HG02623 (cell line): ENCODE measurements at regions not wholly inside any gene's neighbourhood (a gene's known extent, or its start where the extent isn't known, plus 50 kb on each side); places are given as distances from the start of the nearest gene placed in this dataset.
"Not testable (repeated sequence)": the region's sequence is repeated elsewhere in the genome, so short reads cannot be mapped to it uniquely, and the experiment has no call there.

Source experiments
- ATAC-seq: cut with Tn5 transposase; IDR thresholded peaks from one replicate; pipeline ENCODE4 v1.9.1; 2021; ENCODE audit warnings: moderate library complexity; ENCODE audit not compliant: unreplicated experiment

- ATAC-seq: not testable (repeated sequence)
Observed at GRCh38 chrX:35611562-35611961, 186.6 kb upstream of the MAGEB16 start.

GRCh38 chrX:35617836-35618235, 180.3 kb upstream of the MAGEB16 start:
- ATAC-seq: no peak

GRCh38 chrX:35622040-35622439, 176.1 kb upstream of the MAGEB16 start:
- no peak for ATAC-seq

- no peak for ATAC-seq
Observed at GRCh38 chrX:35622601-35623000, 175.5 kb upstream of the MAGEB16 start.

GRCh38 chrX:35625714-35626113, 172.4 kb upstream of the MAGEB16 start:
- no peak for ATAC-seq

GRCh38 chrX:35626124-35626523, 172.0 kb upstream of the MAGEB16 start:
- no peak for ATAC-seq

- ATAC-seq: not testable (repeated sequence)
Observed at GRCh38 chrX:35635971-35636370, 162.2 kb upstream of the MAGEB16 start.

GRCh38 chrX:35664833-35665232, 133.3 kb upstream of the MAGEB16 start:
- no peak for ATAC-seq

- no peak for ATAC-seq
Observed at GRCh38 chrX:35665311-35665710, 132.8 kb upstream of the MAGEB16 start.

- no peak for ATAC-seq
Observed at GRCh38 chrX:35670889-35671288, 127.3 kb upstream of the MAGEB16 start.

GRCh38 chrX:35675151-35675550, 123.0 kb upstream of the MAGEB16 start:
- no peak for ATAC-seq

GRCh38 chrX:35680940-35681346, 117.2 kb upstream of the MAGEB16 start:
- no peak for ATAC-seq

GRCh38 chrX:35682476-35682875, 115.7 kb upstream of the MAGEB16 start:
- no peak for ATAC-seq

- peak; percentile 64 for ATAC-seq
Observed at GRCh38 chrX:35696760-35697234, 101.3 kb upstream of the MAGEB16 start.

GRCh38 chrX:35699642-35700041, 98.5 kb upstream of the MAGEB16 start:
- no peak for ATAC-seq

GRCh38 chrX:35700121-35700520, 98.0 kb upstream of the MAGEB16 start:
- no peak for ATAC-seq

GRCh38 chrX:35711281-35711680, 86.9 kb upstream of the MAGEB16 start:
- no peak for ATAC-seq

- ATAC-seq: no peak
Observed at GRCh38 chrX:35722128-35722527, 76.0 kb upstream of the MAGEB16 start.

- no peak for ATAC-seq
Observed at GRCh38 chrX:35726176-35726575, 72.0 kb upstream of the MAGEB16 start.

- ATAC-seq: no peak
Observed at GRCh38 chrX:35728481-35728880, 69.7 kb upstream of the MAGEB16 start.

- no peak for ATAC-seq
Observed at GRCh38 chrX:35733879-35734278, 64.3 kb upstream of the MAGEB16 start.

- no peak for ATAC-seq
Observed at GRCh38 chrX:35741142-35741541, 57.0 kb upstream of the MAGEB16 start.

GRCh38 chrX:35743331-35743730, 54.8 kb upstream of the MAGEB16 start:
- no peak for ATAC-seq
